ENCODE measurements at regions not wholly inside any gene's neighbourhood (a gene's known extent, or its start where the extent isn't known, plus 50 kb on each side); places are given as distances from the start of the nearest gene placed in this dataset.

- no peak overlapping the region for H3K4me3 ChIP-seq (ENCODE audit: low read length)
- TF ChIP-seq CTCF (IDR thresholded peaks at IDR 0.05; ENCODE audit: insufficient read depth, low read depth, low read length, missing control alignments) = no peak
- peak; percentile 17 for DNase-seq (ENCODE audit: low read depth)
Measured at GRCh38 chr18:30481871-30482270, 560.7 kb downstream of the DSC3 start.

- TF ChIP-seq CTCF (IDR thresholded peaks at IDR 0.05; ENCODE audit: insufficient read depth, low read depth, low read length, missing control alignments) = no peak
- no peak overlapping the region for H3K4me3 ChIP-seq (ENCODE audit: low read length)
- no peak for DNase-seq (ENCODE audit: low read depth)
Measured at GRCh38 chr18:30469091-30469490, 573.5 kb downstream of the DSC3 start.

- no peak for DNase-seq (ENCODE audit: low read depth)
- H3K4me3 ChIP-seq (ENCODE audit: low read length) = no peak overlapping the region
- no peak for TF ChIP-seq CTCF (IDR thresholded peaks at IDR 0.05; ENCODE audit: insufficient read depth, low read depth, low read length, missing control alignments)
Measured at GRCh38 chr18:30465096-30465495, 577.4 kb downstream of the DSC3 start.

DNA sequence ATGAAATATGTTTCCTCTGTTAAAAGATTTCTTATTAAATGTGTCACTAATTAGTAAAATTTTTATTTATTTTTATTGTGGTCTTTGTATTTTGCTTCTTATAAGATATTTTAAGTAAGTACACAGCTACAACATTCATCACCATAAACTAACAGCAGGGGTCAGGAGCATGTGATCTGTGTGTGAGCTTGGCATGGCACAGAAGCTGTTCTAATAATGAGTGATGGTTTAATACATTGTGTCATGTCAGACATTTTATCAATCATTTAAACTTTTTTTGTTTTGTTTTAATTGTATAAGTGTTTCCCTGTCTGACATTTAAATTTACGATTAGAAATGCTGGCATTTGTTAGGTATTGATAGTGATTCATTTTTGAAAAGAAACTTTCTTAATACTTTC is 585.4 kb downstream of the DSC3 start:
- no peak overlapping the region for H3K4me3 ChIP-seq (ENCODE audit: low read length)
- TF ChIP-seq CTCF (IDR thresholded peaks at IDR 0.05; ENCODE audit: insufficient read depth, low read depth, low read length, missing control alignments) = peak; percentile 4
- DNase-seq (ENCODE audit: low read depth) = no peak

DNA sequence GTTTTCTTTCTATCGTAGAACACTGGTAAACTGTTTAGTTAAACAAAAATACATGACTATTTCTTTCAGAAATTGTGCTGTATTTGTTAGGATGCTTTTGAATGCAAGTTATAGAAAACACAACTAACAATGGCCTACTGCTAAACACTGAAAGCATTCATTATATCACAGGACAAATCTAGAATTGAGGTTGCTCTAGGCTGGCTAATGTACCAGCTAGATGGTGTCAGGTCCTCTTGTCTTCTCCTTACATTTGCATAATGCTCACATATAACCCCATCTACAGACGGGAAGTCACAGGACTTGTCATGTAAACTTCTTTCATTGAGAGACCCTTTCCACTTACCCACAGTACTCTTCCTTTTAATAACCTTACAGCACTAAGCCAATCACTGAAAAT is 586.8 kb downstream of the DSC3 start:
- no peak for TF ChIP-seq CTCF (IDR thresholded peaks at IDR 0.05; ENCODE audit: insufficient read depth, low read depth, low read length, missing control alignments)
- no peak overlapping the region for H3K4me3 ChIP-seq (ENCODE audit: low read length)
- no peak for DNase-seq (ENCODE audit: low read depth)

DNA sequence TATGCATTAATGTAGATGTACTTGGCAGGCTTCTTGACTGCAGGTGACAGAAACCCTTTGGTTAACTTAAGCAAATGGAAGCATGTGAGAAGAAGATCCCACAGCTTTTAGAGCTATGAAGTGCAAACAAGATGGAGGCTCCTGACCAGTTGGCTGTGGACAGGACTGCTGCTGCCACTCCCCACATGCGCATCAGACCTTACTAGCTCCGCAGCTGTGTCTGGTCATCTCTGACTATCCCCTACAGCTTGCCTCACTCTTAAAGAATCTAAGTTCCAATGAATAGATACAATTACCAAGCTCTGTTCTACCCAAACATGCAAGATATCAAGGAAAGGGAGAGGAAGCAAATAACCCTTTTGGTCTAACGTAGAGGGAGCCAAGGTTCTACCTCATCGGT is 587.6 kb downstream of the DSC3 start:
- no peak for DNase-seq (ENCODE audit: low read depth)
- no peak for TF ChIP-seq CTCF (IDR thresholded peaks at IDR 0.05; ENCODE audit: insufficient read depth, low read depth, low read length, missing control alignments)
- no peak overlapping the region for H3K4me3 ChIP-seq (ENCODE audit: low read length)

GRCh38 chr18:30451981-30452380 is 590.6 kb downstream of the DSC3 start:
- TF ChIP-seq CTCF (IDR thresholded peaks at IDR 0.05; ENCODE audit: insufficient read depth, low read depth, low read length, missing control alignments) = no peak
- H3K4me3 ChIP-seq (ENCODE audit: low read length) = no peak overlapping the region
- no peak for DNase-seq (ENCODE audit: low read depth)
